ENCODE measurements at regions not wholly inside any gene's neighbourhood (a gene's known extent, or its start where the extent isn't known, plus 50 kb on each side); places are given as distances from the start of the nearest gene placed in this dataset.

DNA sequence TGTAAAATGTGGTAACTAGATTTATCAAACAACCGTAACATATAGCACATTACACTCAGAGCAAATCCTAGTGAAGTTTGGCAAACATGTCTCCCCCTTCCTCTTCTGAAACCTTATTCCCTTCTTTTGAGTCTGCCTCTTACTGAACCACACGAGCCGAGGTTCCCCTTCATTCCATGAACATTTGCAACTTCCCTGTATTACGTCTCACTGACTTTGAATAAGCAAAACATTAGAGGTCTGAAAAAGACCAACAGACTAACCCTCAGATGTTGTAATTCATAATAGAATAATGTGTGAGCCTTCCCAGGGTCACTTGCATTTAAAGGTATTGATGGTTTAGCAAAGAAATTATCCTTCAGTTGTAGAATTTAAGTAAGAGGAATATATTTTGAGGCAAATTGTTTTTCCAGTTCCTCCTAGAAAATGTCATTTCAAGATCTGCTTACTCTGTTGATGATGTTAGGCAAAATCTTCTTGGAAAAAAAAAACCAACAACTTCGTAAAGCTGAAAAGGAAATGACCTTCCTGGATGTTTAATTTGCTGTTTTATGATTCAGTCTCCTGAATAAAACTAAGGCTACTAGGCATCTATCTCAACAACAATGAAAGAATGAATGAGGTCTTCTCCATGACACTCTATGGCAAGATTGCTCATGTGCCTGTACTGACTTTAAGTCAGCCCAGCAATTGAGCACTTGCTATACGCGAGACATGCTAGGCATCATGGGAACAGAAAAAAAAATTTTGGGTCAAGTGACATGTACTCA lies 296.9 kb upstream of the NECTIN3 start:
- Histone ChIP-seq H3K9me3 (ENCODE audit: control insufficient read depth in 4 of 4, low read length in 3 of 4) (no peaks in the 10 kb centered on the region), H3K4me3 (ENCODE audit: low read depth in 1 of 3, low read length in 3 of 3) (no peak overlapping the region), H3K9ac (ENCODE audit: low read depth in 1 of 2, low read length in 2 of 2) (no peak overlapping the region), H3K36me3 (ENCODE audit: control insufficient read depth in 4 of 4, insufficient read depth in 3 of 4, low read depth in 1 of 4, low read length in 3 of 4) (no peaks in the 10 kb centered on the region), H3K27me3 (ENCODE audit: control insufficient read depth in 4 of 4, insufficient read depth in 4 of 4, low read length in 3 of 4) (no peaks in the 10 kb centered on the region), H3K4me1 (ENCODE audit: control insufficient read depth in 4 of 4, insufficient read depth in 4 of 4, low read length in 3 of 4) (no peaks in the 10 kb centered on the region), H3K27ac (ENCODE audit: low read depth in 1 of 2, low read length in 2 of 2) (no peak overlapping the region)
- no peak for DNase-seq (ENCODE audit: low spot score)
- TF ChIP-seq, protein P1, sequence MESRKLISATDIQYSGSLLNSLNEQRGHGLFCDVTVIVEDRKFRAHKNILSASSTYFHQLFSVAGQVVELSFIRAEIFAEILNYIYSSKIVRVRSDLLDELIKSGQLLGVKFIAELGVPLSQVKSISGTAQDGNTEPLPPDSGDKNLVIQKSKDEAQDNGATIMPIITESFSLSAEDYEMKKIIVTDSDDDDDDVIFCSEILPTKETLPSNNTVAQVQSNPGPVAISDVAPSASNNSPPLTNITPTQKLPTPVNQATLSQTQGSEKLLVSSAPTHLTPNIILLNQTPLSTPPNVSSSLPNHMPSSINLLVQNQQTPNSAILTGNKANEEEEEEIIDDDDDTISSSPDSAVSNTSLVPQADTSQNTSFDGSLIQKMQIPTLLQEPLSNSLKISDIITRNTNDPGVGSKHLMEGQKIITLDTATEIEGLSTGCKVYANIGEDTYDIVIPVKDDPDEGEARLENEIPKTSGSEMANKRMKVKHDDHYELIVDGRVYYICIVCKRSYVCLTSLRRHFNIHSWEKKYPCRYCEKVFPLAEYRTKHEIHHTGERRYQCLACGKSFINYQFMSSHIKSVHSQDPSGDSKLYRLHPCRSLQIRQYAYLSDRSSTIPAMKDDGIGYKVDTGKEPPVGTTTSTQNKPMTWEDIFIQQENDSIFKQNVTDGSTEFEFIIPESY (IDR thresholded peaks at IDR 0.05): no peak
- TF ChIP-seq, protein P2, sequence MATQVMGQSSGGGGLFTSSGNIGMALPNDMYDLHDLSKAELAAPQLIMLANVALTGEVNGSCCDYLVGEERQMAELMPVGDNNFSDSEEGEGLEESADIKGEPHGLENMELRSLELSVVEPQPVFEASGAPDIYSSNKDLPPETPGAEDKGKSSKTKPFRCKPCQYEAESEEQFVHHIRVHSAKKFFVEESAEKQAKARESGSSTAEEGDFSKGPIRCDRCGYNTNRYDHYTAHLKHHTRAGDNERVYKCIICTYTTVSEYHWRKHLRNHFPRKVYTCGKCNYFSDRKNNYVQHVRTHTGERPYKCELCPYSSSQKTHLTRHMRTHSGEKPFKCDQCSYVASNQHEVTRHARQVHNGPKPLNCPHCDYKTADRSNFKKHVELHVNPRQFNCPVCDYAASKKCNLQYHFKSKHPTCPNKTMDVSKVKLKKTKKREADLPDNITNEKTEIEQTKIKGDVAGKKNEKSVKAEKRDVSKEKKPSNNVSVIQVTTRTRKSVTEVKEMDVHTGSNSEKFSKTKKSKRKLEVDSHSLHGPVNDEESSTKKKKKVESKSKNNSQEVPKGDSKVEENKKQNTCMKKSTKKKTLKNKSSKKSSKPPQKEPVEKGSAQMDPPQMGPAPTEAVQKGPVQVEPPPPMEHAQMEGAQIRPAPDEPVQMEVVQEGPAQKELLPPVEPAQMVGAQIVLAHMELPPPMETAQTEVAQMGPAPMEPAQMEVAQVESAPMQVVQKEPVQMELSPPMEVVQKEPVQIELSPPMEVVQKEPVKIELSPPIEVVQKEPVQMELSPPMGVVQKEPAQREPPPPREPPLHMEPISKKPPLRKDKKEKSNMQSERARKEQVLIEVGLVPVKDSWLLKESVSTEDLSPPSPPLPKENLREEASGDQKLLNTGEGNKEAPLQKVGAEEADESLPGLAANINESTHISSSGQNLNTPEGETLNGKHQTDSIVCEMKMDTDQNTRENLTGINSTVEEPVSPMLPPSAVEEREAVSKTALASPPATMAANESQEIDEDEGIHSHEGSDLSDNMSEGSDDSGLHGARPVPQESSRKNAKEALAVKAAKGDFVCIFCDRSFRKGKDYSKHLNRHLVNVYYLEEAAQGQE (IDR thresholded peaks at IDR 0.05): no peak
- no peak for TF ChIP-seq HNF4A (conservative IDR thresholded peaks at IDR 0.05)
- TF ChIP-seq JUND (IDR thresholded peaks at IDR 0.05): no peak
- no peak for TF ChIP-seq HNF4G (IDR thresholded peaks at IDR 0.05)
- no peak for TF ChIP-seq EGR1 (IDR thresholded peaks at IDR 0.05; ENCODE audit: low read depth in 2 of 2)
- TF ChIP-seq, protein P3, sequence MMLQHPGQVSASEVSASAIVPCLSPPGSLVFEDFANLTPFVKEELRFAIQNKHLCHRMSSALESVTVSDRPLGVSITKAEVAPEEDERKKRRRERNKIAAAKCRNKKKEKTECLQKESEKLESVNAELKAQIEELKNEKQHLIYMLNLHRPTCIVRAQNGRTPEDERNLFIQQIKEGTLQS (IDR thresholded peaks at IDR 0.05): no peak
- TF ChIP-seq YY1 (IDR thresholded peaks at IDR 0.05): no peak
- TF ChIP-seq, protein P4, sequence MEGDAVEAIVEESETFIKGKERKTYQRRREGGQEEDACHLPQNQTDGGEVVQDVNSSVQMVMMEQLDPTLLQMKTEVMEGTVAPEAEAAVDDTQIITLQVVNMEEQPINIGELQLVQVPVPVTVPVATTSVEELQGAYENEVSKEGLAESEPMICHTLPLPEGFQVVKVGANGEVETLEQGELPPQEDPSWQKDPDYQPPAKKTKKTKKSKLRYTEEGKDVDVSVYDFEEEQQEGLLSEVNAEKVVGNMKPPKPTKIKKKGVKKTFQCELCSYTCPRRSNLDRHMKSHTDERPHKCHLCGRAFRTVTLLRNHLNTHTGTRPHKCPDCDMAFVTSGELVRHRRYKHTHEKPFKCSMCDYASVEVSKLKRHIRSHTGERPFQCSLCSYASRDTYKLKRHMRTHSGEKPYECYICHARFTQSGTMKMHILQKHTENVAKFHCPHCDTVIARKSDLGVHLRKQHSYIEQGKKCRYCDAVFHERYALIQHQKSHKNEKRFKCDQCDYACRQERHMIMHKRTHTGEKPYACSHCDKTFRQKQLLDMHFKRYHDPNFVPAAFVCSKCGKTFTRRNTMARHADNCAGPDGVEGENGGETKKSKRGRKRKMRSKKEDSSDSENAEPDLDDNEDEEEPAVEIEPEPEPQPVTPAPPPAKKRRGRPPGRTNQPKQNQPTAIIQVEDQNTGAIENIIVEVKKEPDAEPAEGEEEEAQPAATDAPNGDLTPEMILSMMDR (IDR thresholded peaks at IDR 0.05; ENCODE audit: low read depth, low read length, missing input control): no peak
- TF ChIP-seq NR2F2 (IDR thresholded peaks at IDR 0.05): no peak
- no peak for TF ChIP-seq FOXA2 (IDR thresholded peaks at IDR 0.05)
- TF ChIP-seq RAD21 (IDR thresholded peaks at IDR 0.05): no peak
- no peak for TF ChIP-seq RXRA (IDR thresholded peaks at IDR 0.05)
- no peak for TF ChIP-seq SP1 (IDR thresholded peaks at IDR 0.05)
- TF ChIP-seq, protein P5, sequence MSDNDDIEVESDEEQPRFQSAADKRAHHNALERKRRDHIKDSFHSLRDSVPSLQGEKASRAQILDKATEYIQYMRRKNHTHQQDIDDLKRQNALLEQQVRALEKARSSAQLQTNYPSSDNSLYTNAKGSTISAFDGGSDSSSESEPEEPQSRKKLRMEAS (IDR thresholded peaks at IDR 0.05): no peak
- no peak for TF ChIP-seq GABPA (IDR thresholded peaks at IDR 0.05 in 1 of 2, conservative IDR thresholded peaks at IDR 0.05 in 1 of 2)
- TF ChIP-seq TAF1 (conservative IDR thresholded peaks at IDR 0.05): no peak
- no peak for TF ChIP-seq FOXA1 (IDR thresholded peaks at IDR 0.05)
- 89% methylated on average over 7 of the region's 7 CpGs for WGBS
